Loucy (cell line): ENCODE measurements at regions not wholly inside any gene's neighbourhood (a gene's known extent, or its start where the extent isn't known, plus 50 kb on each side); places are given as distances from the start of the nearest gene placed in this dataset.

Source experiments
- EZH2phosphoT487 ChIP-seq: fragments of 200-600 bp; IDR thresholded peaks from 2 replicates; pipeline ENCODE4 v1.6.1; 2018; ENCODE audit warnings: antibody characterized with exemption, mild to moderate bottlenecking, moderate library complexity, borderline replicate concordance
- TF ChIP-seq, protein P1 (sequence below): fragments of 200-600 bp; sonication (generic); conservative IDR thresholded peaks from 2 replicates; pipeline ENCODE4 v1.5.1; 2014; ENCODE audit warnings: mild to moderate bottlenecking, antibody characterized with exemption, low read length

DNA sequence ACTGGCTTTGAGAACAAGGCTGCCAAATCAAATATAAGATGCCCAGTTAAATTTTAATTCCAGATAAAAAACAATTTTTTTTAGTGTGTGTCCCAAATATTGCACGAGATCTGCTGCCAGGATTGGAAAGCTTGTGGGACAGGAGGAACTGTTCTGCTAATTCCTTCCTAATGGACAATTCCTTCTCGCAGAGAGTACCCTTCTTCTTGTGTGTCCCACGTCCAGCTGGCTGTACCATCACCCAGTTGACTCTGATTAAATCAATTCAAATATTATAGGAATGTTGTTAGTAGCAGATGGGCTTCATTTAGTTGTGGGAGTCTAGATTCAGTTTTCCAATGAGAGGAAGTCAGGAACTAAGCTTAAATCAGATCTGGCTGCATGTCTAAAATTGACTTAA lies 347.9 kb upstream of the ATP10A start:
- TF ChIP-seq, protein P1, sequence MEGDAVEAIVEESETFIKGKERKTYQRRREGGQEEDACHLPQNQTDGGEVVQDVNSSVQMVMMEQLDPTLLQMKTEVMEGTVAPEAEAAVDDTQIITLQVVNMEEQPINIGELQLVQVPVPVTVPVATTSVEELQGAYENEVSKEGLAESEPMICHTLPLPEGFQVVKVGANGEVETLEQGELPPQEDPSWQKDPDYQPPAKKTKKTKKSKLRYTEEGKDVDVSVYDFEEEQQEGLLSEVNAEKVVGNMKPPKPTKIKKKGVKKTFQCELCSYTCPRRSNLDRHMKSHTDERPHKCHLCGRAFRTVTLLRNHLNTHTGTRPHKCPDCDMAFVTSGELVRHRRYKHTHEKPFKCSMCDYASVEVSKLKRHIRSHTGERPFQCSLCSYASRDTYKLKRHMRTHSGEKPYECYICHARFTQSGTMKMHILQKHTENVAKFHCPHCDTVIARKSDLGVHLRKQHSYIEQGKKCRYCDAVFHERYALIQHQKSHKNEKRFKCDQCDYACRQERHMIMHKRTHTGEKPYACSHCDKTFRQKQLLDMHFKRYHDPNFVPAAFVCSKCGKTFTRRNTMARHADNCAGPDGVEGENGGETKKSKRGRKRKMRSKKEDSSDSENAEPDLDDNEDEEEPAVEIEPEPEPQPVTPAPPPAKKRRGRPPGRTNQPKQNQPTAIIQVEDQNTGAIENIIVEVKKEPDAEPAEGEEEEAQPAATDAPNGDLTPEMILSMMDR, result no peak
- TF ChIP-seq EZH2phosphoT487, result no peak
